OCI-LY7 (cell line): ENCODE measurements at regions not wholly inside any gene's neighbourhood (a gene's known extent, or its start where the extent isn't known, plus 50 kb on each side); places are given as distances from the start of the nearest gene placed in this dataset.

Experiments
- BruUV-seq: library from RNA; stranded (reverse); fragments of 400-500 nt; replicated peaks from 2 replicates; lab custom pipeline; 2021; lab: Mats Ljungman, UMichigan
- CTCF ChIA-PET: fragments of 300-600 bp; sonication (Branson Sonifier 250); formaldehyde crosslinking; loops from one replicate; lab custom pipeline; 2022; ENCODE audit warnings: antibody characterized with exemption; ENCODE audit not compliant: unreplicated experiment; lab: Charles Lee
- POLR2A ChIA-PET: fragments of 300-600 bp; sonication (Branson Sonifier 250); formaldehyde crosslinking; loops from one replicate; lab custom pipeline; 2022; ENCODE audit warnings: antibody characterized with exemption; lab: Charles Lee
- DNase-seq: peaks from one replicate; pipeline ENCODE4 v3.0.0-alpha.2; 2015; ENCODE audit warnings: low spot score
- H2AFZ ChIP-seq: fragments of 200-600 bp; sonication (generic), shearing (Covaris generic); 2 replicates; pipeline ENCODE4 v1.6.1; 2014; ENCODE audit warnings: mild to moderate bottlenecking, antibody characterized with exemption, low read length, moderate library complexity
- H3K27ac ChIP-seq: fragments of 200-600 bp; sonication (generic); 2 replicates; pipeline ENCODE4 v1.5.1; 2014; ENCODE audit warnings: mixed run types, low read depth, mild to moderate bottlenecking, moderate library complexity, low read length, inconsistent platforms; ENCODE audit not compliant: poor library complexity, severe bottlenecking
- H3K36me3 ChIP-seq: fragments of 200-600 bp; sonication (generic); 2 replicates; pipeline ENCODE4 v1.6.1; 2014; ENCODE audit warnings: mild to moderate bottlenecking, antibody characterized with exemption, low read length, moderate library complexity, mixed read lengths; ENCODE audit not compliant: insufficient read depth
- H3K4me1 ChIP-seq: fragments of 200-600 bp; sonication (generic); 2 replicates; pipeline ENCODE4 v1.5.1; 2014; ENCODE audit warnings: mild to moderate bottlenecking, low read length; ENCODE audit not compliant: insufficient read depth, poor library complexity, severe bottlenecking
- H3K4me2 ChIP-seq: fragments of 200-600 bp; sonication (generic); 2 replicates; pipeline ENCODE4 v1.6.1; 2014; ENCODE audit warnings: mild to moderate bottlenecking, low read length
- H3K4me3 ChIP-seq: fragments of 200-600 bp; sonication (generic); 2 replicates; pipeline ENCODE4 v1.5.1; 2014; ENCODE audit warnings: mild to moderate bottlenecking, low read depth, low read length; ENCODE audit not compliant: poor library complexity, severe bottlenecking
- H3K79me2 ChIP-seq: fragments of 200-600 bp; sonication (generic); 2 replicates; pipeline ENCODE4 v1.6.1; 2016; ENCODE audit warnings: low read depth, mild to moderate bottlenecking, low read length, moderate library complexity, mixed read lengths; ENCODE audit not compliant: insufficient read depth
- H3K9me2 ChIP-seq: fragments of 200-600 bp; sonication (generic); 2 replicates; pipeline ENCODE4 v1.6.1; 2016; ENCODE audit warnings: mild to moderate bottlenecking, low read length, mixed read lengths; ENCODE audit not compliant: insufficient read depth
- H3K9me3 ChIP-seq: fragments of 200-600 bp; sonication (generic); 2 replicates; pipeline ENCODE4 v1.6.1; 2014; ENCODE audit warnings: mild to moderate bottlenecking, mixed run types, low read length, mixed read lengths
- H4K20me1 ChIP-seq: fragments of 200-600 bp; sonication (generic); 2 replicates; pipeline ENCODE4 v1.6.1; 2014; ENCODE audit warnings: mild to moderate bottlenecking, antibody characterized with exemption, low read length, moderate library complexity, mixed read lengths; ENCODE audit not compliant: insufficient read depth
- CTCF ChIP-seq: fragments of 200-600 bp; sonication (generic); conservative IDR thresholded peaks from 2 replicates; pipeline ENCODE4 v1.5.1; 2014; ENCODE audit warnings: mild to moderate bottlenecking, antibody characterized with exemption, low read length, moderate library complexity, mixed read lengths
- EZH2phosphoT487 ChIP-seq: fragments of 200-600 bp; sonication (generic); IDR thresholded peaks from 2 replicates; pipeline ENCODE4 v1.6.1; 2018; ENCODE audit warnings: low read depth, borderline replicate concordance, mild to moderate bottlenecking, mixed run types, antibody characterized with exemption, low read length, moderate library complexity, mixed read lengths
- intact Hi-C: fragments of 100-400 bp; cut with micrococcal nuclease; formaldehyde crosslinking; loops from one replicate; pipeline ENCODE4 v1.10.0; 2022; ENCODE audit not compliant: unreplicated experiment

GRCh38 chr16:64869781-64870180, 252.1 kb downstream of the CDH11 start:
- CTCF ChIA-PET: no interaction called here
- Histone ChIP-seq H3K79me2 (no peaks in the 10 kb centered on the region), H3K4me2 (no peak overlapping the region), H3K27ac (no peak overlapping the region), H2AFZ (no peak overlapping the region), H3K4me1 (no peaks in the 10 kb centered on the region), H3K9me3 (no peaks in the 10 kb centered on the region), H3K4me3 (no peak overlapping the region), H3K9me2 (no peaks in the 10 kb centered on the region), H4K20me1 (no peaks in the 10 kb centered on the region), H3K36me3 (no peaks in the 10 kb centered on the region)
- no TSS peak for BruUV-seq
- intact Hi-C loops: loop anchor here (10.0 kb wide), 1 partner anchor 55 kb away; no protein-coding TSS in a partner anchor
- no peak for DNase-seq
- no peak for TF ChIP-seq CTCF
- no peak for TF ChIP-seq EZH2phosphoT487
- POLR2A ChIA-PET: no interaction called here

GRCh38 chr16:64866021-64866420, 255.8 kb downstream of the CDH11 start:
- no peak overlapping the region for H2AFZ ChIP-seq
- POLR2A ChIA-PET: interaction anchor here (0.9 kb wide), 1 partner anchor 42 kb away, joined by 3 read pairs; no protein-coding TSS in a partner anchor
- H4K20me1 ChIP-seq: no peaks in the 10 kb centered on the region
- no peaks in the 10 kb centered on the region for H3K9me2 ChIP-seq
- intact Hi-C loops: no loop called here
- no peak overlapping the region for H3K27ac ChIP-seq
- no peaks in the 10 kb centered on the region for H3K36me3 ChIP-seq
- no peak overlapping the region for H3K4me2 ChIP-seq
- H3K79me2 ChIP-seq: no peaks in the 10 kb centered on the region
- BruUV-seq: no TSS peak
- no peak overlapping the region for H3K4me3 ChIP-seq
- no peaks in the 10 kb centered on the region for H3K4me1 ChIP-seq
- no peak for TF ChIP-seq CTCF
- no peak for TF ChIP-seq EZH2phosphoT487
- no peak for DNase-seq
- H3K9me3 ChIP-seq: no peaks in the 10 kb centered on the region
- CTCF ChIA-PET: no interaction called here

- POLR2A ChIA-PET: interaction anchor here (0.9 kb wide), 1 partner anchor 9 kb away, joined by 3 read pairs; no protein-coding TSS in a partner anchor
- BruUV-seq: no TSS peak
- no peaks in the 10 kb centered on the region for H4K20me1 ChIP-seq
- no peaks in the 10 kb centered on the region for H3K9me3 ChIP-seq
- no peaks in the 10 kb centered on the region for H3K79me2 ChIP-seq
- CTCF ChIA-PET: no interaction called here
- H3K9me2 ChIP-seq: no peaks in the 10 kb centered on the region
- no peak overlapping the region for H3K4me3 ChIP-seq
- intact Hi-C loops: no loop called here
- no peaks in the 10 kb centered on the region for H3K4me1 ChIP-seq
- no peak overlapping the region for H3K27ac ChIP-seq
- no peak for DNase-seq
- TF ChIP-seq EZH2phosphoT487 (no peak), CTCF (no peak)
- no peak overlapping the region for H2AFZ ChIP-seq
- H3K36me3 ChIP-seq: no peaks in the 10 kb centered on the region
- no peak overlapping the region for H3K4me2 ChIP-seq
These were observed 256.7 kb downstream of the CDH11 start for GRCh38 chr16:64865069-64865696.
